H1 (cell line): ENCODE measurements at regions not wholly inside any gene's neighbourhood (a gene's known extent, or its start where the extent isn't known, plus 50 kb on each side); places are given as distances from the start of the nearest gene placed in this dataset.

Source experiments
- BRCA1 ChIP-seq: IDR thresholded peaks from 2 replicates; pipeline ENCODE4 v1.6.1; 2012; ENCODE audit warnings: low read depth, low read length, improper control_type of control experiment
- CTCF ChIP-seq, 3 experiments: IDR thresholded peaks; 1 replicate in 2 of 3; 2 replicates in 1 of 3; pipeline versions ENCODE4 v1.5.1 to v1.6.1; 2011; ENCODE audit warnings: low read length in 3 of 3, mild to moderate bottlenecking in 3 of 3, inconsistent platforms in 2 of 3, low read depth in 1 of 3, moderate library complexity in 1 of 3; ENCODE audit not compliant: insufficient read depth in 1 of 3; ENCODE audit errors: control extremely low read depth in 1 of 3
- KDM5A ChIP-seq: fragments of 200-600 bp; IDR thresholded peaks from 2 replicates; pipeline ENCODE4 v1.7.1; 2012; ENCODE audit warnings: mild to moderate bottlenecking, low read length, inconsistent platforms, mixed read lengths
- POLR2A ChIP-seq, 2 experiments: IDR thresholded peaks; 1 replicate in 1 of 2; 2 replicates in 1 of 2; pipeline ENCODE4 v1.6.1; 2011; ENCODE audit warnings: low read depth in 2 of 2, low read length in 2 of 2, mild to moderate bottlenecking in 2 of 2; ENCODE audit errors: control extremely low read depth in 1 of 2
- SIX5 ChIP-seq: IDR thresholded peaks from 2 replicates; pipeline ENCODE4 v1.6.1; 2011; ENCODE audit warnings: mild to moderate bottlenecking, low read depth, low read length
- TCF12 ChIP-seq: IDR thresholded peaks from 2 replicates; pipeline ENCODE4 v1.6.1; 2011; ENCODE audit warnings: low read depth, mild to moderate bottlenecking, low read length
- ZNF274 ChIP-seq: IDR thresholded peaks from 2 replicates; pipeline ENCODE4 v1.7.0; 2012; ENCODE audit warnings: low read length, borderline replicate concordance; ENCODE audit errors: extremely low read depth

- TF ChIP-seq POLR2A (IDR thresholded peaks at IDR 0.05; ENCODE audit: control extremely low read depth in 1 of 2, low read depth in 2 of 2, low read length in 2 of 2): no peak
- TF ChIP-seq CTCF (IDR thresholded peaks at IDR 0.05; ENCODE audit: control extremely low read depth in 1 of 3, insufficient read depth in 1 of 3, low read depth in 1 of 3, low read length in 3 of 3): no peak
- no peak for TF ChIP-seq BRCA1
- TF ChIP-seq SIX5: no peak
- TF ChIP-seq TCF12: no peak
- no peak for TF ChIP-seq KDM5A
- no peak for TF ChIP-seq ZNF274
Observed at GRCh38 chr15:75791337-75791713, 51.9 kb upstream of the UBE2Q2 start.
